T follicular helper cell (primary cell): ENCODE measurements at regions not wholly inside any gene's neighbourhood (a gene's known extent, or its start where the extent isn't known, plus 50 kb on each side); places are given as distances from the start of the nearest gene placed in this dataset.

Experiments used
- DNase-seq: peaks from one replicate; pipeline ENCODE4 v3.0.0-alpha.2; 2020; ENCODE audit warnings: low read depth

- no peak for DNase-seq
Observed at GRCh38 chr11:19595840-19596751, 116.5 kb upstream of the NAV2 start.

GRCh38 chr11:19595499-19595839 is 117.2 kb upstream of the NAV2 start:
- DNase-seq: no peak

GRCh38 chr11:19594326-19594725 is 118.3 kb upstream of the NAV2 start:
- no peak for DNase-seq

- DNase-seq: no peak
Observed at GRCh38 chr11:19592842-19593241, 119.8 kb upstream of the NAV2 start.

GRCh38 chr11:19589567-19590260 is 122.9 kb upstream of the NAV2 start:
- DNase-seq: no peak

- no peak for DNase-seq
Observed at GRCh38 chr11:19587979-19588378, 124.7 kb upstream of the NAV2 start.

GRCh38 chr11:19580646-19581045 is 132.0 kb upstream of the NAV2 start:
- no peak for DNase-seq

GRCh38 chr11:19579957-19580356 is 132.7 kb upstream of the NAV2 start:
- DNase-seq: no peak

GRCh38 chr11:19578871-19579270 is 133.8 kb upstream of the NAV2 start:
- DNase-seq: no peak

- DNase-seq: no peak
Observed at GRCh38 chr11:19577976-19578619, 134.5 kb upstream of the NAV2 start.

GRCh38 chr11:19577391-19577975 is 135.2 kb upstream of the NAV2 start:
- DNase-seq: no peak

GRCh38 chr11:19576903-19577302 is 135.7 kb upstream of the NAV2 start:
- DNase-seq: no peak

- no peak for DNase-seq
Observed at GRCh38 chr11:19576054-19576453, 136.6 kb upstream of the NAV2 start.

- DNase-seq: no peak
Observed at GRCh38 chr11:19574916-19575315, 137.7 kb upstream of the NAV2 start.

GRCh38 chr11:19573666-19574065 is 139.0 kb upstream of the NAV2 start:
- no peak for DNase-seq

- DNase-seq: no peak
Observed at GRCh38 chr11:19571906-19572305, 140.7 kb upstream of the NAV2 start.

GRCh38 chr11:19570889-19571288 is 141.7 kb upstream of the NAV2 start:
- DNase-seq: no peak

- DNase-seq: no peak
Observed at GRCh38 chr11:19567996-19568395, 144.6 kb upstream of the NAV2 start.

- no peak for DNase-seq
Observed at GRCh38 chr11:19566583-19567379, 145.9 kb upstream of the NAV2 start.

GRCh38 chr11:19565639-19566038 is 147.0 kb upstream of the NAV2 start:
- no peak for DNase-seq

- no peak for DNase-seq
Observed at GRCh38 chr11:19562156-19562555, 150.5 kb upstream of the NAV2 start.

- DNase-seq: no peak
Observed at GRCh38 chr11:19561011-19561410, 151.6 kb upstream of the NAV2 start.
